ENCODE measurements at regions not wholly inside any gene's neighbourhood (a gene's known extent, or its start where the extent isn't known, plus 50 kb on each side); places are given as distances from the start of the nearest gene placed in this dataset.
A peak's percentile ranks its signal among the peaks of the same experiment; 100 is the strongest.

DNA sequence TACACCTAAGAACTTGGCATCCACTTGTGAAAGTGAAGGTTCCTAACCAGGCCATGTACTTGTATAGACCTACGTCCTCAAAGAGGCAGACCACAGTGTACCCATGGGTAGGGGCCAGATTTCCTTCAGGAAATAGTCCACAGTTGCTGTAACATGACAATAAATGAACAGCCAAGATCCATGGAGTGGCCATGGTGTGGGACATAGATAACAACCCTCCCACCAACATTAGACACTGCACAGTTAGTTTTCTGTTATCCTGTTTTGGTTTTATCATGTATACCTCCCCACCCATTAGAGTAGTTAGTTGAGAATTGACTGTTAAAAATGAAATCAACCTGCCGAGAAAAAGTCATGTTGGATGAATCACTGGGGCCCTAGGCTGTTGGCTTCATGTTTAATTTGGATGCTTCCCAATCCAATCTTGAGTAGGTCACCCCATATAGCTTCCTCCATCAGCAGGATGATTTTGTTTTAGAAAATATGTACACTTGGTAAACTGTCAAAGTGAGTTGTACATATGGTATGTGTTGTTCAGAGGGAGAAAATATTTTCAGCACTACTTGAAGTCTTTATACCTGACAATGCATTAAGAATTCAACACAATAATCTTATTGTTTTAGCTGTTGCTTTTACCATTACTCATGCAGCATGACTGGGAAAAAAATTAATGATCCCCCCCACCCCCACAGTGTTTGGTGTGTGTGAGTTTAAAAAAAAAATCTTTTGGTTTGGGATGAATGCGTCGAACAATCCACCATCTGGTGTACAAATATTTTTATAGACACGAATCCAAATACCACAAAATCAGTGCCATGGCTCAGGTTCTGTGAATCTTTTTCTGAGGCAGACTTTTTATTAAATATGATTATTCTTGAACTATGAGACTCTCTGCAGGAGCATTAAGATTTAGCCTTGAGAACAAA lies 88.3 kb upstream of the ARHGAP29 start:
- DNase-seq (ENCODE audit: low read depth), result peak; percentile 83

DNA sequence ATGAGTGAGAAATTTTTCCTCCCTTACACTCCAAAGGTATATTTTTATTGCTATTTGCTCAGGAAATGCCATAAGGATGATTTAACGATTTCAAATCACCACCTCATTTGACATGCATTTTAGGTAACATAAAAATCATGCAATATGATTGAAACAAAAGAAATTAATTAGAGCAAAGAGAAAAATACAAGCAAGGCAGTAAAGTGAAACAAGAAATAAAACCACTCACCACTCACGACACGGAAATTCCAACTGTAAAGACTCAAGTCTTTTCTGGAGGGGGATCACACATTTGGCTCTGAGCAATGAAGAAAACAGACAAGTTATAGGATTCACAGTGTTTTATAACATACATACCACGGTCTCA lies 86.8 kb upstream of the ARHGAP29 start:
- no peak for DNase-seq (ENCODE audit: low read depth)

DNA sequence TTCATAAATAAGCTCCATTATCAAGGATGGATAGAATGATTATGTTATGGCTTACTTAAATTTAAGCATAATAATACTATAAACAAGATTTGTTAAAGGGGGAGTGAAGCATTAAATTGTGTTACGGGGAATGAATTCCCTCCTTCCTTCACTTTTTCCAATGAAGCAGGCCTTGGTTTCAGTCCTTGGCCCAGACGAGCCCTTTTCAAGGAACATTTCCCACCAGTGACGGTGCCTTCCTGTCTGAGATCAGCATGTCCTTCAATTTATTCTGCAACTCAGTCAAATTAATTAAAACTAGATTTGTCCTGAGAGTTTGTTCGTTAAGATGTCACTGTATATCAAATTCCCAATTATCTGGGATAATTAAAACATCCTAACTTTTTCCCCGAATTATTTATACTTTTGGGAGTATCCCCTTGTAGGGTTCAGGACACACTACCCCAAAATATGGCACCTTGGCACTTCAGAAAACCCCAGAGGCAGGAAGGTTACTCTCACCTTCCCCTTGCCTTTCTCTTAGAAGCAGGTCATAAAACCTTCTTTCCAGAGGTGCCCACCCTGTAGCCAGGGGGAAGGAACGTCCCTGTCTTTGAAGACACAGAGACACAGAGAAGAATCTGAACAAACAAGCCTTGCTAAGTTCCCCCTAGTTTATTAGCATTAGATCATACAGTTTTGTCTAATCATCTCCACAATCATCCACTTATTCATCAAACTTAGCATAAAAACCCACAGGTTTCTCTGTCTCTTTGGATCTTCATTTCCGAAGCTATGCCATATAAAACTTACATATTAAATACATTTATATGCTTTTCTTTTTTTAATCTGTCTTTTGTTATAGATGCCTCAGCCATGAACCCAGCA lies 86.2 kb upstream of the ARHGAP29 start:
- DNase-seq (ENCODE audit: low read depth), result no peak

DNA sequence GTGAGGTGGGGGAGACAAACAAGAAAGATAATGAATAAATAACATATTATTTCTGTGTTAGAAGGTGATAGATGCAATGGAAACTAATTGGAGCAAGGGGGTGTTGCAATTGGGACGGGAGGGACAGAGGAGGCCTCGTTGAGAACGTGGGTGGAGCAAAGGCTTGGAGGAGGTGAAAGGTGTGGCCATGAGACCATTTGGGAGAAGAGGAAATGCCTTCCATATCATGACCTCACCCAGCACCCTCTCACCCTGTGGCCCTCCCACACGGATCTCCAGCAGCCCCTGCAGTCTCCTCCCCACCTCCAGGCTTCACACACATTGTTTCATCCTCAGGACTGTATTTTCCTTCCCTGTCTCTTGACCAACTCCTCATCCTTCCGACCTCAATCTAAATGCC lies 85.3 kb upstream of the ARHGAP29 start:
- no peak for DNase-seq (ENCODE audit: low read depth)

DNA sequence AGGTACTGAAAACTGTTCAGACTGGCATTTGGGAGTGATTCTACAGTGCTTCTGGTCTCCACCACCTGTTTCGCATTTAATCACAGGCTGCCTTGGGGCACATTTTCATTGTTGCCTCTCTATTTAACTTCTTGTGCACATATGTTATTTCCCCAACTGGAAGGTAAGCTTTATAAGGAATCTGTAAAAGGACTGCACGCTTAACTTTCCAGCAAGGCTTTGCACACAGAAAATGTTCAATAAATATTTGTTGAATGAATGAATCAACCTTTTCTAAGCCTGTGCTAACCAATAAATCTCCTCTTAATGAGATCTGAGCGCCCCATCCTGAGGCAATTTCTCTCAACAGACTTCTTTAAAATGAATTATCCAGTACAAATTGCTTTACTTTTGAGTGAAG lies 84.3 kb upstream of the ARHGAP29 start:
- DNase-seq (ENCODE audit: low read depth), result peak; percentile 38

DNA sequence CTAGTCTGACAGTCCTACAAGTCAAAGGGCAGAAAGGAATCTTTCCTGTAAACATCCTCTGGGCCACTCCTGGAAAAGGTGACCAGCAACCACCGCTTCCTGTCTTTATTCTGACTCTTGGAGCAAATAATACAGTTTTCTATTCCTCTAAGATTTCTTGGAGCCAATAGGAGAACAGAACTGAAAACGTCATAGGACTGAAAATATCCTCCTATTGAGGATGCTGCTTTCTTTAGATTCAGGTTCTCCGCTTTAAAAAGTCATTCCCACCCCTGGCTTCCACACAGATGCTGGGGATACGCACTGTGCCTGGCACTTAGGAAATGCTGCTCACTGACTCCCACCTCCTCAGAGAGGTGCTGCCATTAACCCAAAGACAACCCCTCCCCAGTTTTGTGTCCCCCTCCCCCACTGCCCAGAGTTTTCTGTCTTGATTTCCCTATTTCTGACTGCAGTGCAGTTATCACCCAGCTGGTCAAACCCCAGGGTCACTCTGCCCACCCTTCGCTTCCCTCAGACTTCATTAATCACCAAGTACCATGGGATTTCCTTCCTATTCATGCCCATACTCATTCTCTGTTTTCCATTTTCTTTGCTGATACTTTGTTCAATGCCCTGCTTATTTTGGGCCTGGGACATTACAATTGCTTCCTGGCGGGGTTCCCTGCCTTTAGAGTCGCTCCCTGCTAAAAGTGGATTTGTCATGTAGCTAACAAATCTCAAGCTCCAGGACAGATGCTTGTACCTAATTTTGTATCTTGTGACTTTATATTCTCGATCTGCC lies 82.1 kb upstream of the ARHGAP29 start:
- DNase-seq (ENCODE audit: low read depth), result no peak

DNA sequence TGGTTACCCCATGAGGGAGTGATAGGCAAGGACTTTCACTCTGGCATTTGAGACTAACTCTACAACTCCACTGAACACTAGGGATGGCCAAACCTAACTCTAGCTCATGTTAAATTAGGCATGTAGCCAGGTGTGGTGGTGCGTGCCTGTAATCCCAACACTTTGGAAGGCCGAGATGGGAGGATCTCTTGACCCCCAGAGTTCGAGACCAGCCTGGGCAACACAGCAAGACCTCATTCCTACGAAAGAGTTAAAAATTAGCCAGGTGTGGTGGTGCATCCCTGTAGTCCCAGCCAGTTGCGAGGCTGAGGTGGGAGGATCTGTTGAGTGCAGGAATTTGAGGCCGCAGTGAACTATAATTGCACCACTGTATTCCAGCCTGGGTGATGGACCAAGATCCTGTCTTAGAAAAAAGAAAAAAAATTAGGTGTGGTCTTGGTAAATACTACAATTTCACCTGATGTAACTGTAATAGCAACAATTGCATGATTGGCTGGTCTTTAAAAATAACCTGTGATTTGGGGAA lies 81.2 kb upstream of the ARHGAP29 start:
- DNase-seq (ENCODE audit: low read depth), result no peak

DNA sequence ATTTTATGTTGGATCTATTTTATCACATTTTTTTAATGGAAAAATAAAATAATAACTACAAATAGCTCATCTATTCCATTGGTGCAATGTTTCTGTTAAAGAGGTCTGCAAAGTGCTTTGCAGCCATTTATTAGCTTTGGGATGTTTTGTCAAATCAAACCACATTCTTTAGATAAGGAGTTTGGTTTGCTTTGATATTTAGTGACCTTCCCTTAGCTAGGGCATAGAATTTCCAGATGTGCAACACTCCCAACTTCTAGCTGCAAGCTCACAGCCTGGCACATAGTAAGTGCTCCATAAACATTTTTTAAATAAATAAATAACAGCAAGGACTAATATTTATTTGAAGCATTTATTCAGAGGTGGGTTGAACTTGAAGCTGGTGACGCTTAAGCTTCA lies 80.4 kb upstream of the ARHGAP29 start:
- no peak for DNase-seq (ENCODE audit: low read depth)

DNA sequence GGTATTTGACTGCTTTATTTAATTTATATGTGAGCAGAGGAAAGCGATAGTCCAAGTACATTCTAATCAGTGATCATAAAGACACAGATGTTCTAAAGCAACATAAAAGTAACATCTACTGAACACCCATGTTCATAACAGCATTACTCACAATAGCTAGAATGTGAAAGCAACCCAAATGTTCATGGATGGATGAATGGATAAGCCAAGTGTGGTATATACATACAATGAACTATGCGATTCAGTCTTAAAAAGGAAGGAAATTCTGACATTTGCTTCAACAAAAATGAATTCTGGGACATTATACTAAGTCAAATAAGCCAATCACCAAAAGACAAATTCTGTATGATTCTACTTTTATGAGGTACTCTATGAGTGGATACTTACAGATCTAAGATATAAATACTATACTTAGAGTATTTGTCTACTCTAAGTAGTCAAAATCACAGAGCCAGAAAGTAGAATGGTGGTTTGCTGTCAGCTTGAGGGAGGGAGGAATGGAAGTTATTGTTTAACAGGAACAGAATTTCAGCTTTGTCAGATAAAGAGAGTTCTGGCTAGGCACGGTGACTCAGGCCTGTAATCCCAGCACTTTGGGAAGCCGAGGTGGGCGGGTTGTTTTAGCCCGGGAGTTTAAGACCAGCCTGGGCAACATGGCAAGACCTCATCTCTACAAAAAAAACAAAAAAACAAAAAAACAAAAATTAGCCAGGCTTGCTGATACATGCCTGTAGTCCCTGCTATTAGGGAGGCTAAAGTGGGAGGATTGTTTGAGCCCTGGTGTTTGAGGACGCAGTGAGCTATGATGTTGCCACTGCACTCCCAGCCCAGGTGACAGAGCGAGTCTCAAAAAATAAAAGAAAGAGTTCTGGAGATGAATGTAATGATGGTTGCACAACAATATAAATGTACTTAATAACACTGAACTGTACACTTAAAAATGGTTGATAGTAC lies 79.7 kb upstream of the ARHGAP29 start:
- no peak for DNase-seq (ENCODE audit: low read depth)

DNA sequence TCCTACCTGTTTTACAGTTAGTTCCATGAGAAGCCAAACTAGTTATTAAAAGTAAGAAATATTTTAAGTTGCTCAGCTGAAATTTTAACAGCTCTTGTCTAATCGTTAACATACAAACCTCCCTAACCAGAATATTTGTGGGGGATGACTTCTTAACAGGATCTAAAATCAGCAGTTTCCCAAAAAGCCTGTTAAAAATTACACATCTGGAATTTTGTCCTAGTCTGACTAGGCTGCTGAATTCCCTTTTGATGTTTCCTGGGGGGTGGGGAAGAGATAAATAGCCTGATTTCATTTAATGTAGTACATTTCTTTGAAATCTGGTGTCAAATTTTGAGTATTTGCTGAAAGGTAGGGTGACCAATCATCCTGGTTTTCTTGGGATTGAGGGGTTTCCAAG lies 78.8 kb upstream of the ARHGAP29 start:
- DNase-seq (ENCODE audit: low read depth), result no peak

DNA sequence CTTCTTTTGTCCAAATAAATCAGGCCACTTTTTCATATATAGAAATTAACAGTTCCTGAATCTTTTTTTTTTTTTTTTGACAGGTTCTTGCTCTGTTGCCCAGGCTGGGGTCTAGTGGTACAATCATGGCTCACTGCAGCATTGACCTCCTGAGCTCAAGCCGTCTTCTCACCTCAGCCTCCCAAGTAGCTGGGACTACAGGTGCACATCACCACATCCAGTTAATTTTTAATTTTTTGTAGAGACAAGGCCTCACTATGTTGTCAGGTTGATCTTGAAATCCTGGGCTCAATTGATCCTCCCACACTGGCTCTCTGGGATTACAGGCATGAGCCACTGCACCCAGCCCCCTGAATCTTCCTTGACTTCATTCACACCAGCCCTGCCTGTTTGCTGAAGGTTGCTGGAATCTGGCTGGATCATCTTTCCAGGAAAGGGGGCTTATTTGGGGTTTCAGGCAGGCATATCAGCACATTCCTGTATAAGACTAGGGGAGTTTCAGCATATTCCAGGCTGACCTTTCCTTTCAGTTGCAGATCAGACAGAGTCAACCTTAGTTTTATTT lies 78.2 kb upstream of the ARHGAP29 start:
- no peak for DNase-seq (ENCODE audit: low read depth)

DNA sequence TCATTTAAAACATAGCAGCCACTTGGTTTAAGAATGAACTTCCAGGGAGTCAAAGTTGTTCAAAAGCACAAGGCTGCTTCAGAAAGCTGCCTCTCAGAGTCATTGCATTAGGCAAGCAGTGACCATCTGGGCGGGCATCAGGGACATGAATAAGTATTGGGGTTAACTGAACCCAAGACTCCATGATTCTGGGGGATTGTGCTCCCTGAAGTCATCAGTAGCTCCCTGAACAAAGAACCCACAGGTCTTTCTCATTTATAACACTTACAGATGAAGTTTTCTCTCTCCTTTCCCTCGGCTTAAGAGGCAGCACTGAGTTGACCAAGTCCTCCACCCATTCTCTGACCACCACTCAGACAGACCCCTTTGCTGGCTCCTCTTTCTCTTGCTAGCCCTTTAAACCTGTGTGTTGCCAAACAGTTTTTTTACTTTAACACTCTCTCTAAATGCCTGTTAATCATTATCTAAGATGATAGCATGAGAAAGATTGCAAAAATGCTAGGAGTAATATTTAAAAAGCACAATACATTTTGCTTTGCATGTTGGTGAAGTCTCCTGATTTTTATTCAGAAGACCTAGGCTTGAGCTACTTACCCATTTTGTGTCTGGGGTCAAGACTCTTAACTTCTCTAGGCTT lies 77.0 kb upstream of the ARHGAP29 start:
- no peak for DNase-seq (ENCODE audit: low read depth)

DNA sequence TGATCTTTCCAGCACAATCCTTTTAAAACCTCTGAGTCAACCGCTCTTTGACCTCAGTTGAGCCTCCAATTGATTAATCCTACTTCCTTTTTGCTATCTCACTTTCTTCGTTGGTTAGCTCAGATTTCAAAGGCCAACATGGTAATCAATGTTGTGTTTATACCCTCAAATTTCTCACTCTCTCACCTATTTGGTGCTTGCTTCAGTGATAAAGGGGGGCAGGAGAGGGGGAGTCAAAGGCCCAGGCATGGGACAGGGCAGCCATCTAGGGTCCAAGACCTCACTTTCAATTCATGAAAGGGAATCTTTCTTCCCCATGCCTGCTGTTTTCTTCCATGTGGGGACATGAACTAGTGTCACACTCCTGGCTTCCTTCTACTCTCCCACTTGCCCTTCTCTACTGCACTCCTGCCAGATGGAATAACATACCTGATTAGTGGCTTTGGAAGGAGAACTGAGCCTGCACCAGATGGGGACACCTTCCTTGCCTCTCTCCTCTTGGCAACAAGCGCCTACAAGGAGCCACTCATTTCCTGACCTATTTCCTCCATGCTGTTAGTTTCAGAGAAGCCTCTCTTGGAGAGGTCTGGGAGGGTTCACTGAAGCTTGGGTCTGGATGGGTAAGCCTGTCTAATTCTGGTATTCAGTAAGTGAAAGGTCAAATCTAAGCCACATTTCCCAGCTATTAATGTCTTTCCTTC lies 73.3 kb upstream of the ARHGAP29 start:
- DNase-seq (ENCODE audit: low read depth), result no peak

DNA sequence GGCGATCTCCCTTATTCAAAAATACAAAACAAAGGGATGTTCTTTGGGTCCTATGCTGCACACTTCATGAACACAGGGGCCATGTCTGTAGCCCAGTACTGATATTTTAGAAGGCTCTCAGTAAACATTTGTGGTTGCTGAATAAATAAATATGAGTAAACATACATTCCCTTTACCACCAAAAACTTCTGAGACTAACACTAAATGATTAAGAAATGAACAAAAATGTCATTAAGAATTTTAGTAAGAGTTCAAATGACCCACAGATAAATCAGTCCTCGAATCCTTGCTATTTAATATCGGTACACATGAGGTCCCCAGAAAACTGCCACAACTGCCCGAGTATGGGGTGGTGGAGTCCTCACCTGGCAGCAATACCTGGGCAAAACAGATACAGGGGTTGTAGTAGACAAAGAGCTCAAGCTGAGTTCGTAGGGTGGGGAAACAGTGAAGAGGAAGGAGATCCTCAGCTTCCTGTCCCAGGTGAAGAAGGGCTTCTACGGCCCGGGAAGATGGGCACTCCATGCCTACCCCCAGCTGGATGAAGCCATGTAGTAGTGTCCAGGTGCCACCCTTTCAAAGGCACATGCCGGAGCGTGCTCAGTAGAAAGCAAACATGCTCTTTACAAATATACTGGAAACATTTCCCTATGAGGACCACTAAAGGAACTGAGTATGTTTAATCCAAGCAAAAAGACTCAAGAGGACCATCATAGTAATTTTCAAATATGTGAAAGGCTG lies 72.6 kb upstream of the ARHGAP29 start:
- DNase-seq (ENCODE audit: low read depth), result no peak

DNA sequence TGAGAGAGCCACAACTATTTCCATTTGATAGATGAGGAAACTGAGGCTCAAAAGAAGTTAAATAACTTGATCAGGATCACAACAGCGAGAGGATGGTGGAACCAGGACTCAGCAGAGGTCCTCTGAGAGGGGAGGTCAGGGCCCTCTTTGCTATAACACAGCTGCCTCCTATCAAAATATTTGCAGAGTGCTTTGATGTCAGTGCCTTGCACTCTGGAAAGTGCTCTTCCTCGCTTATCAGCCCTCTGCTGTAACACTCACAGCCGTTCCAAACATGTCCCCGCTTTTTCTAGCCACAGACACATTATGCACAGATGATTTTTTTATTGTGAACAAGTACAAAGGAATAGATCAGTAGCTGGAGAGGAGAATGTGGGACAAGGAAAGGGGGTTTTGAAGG lies 71.8 kb upstream of the ARHGAP29 start:
- DNase-seq (ENCODE audit: low read depth), result no peak

DNA sequence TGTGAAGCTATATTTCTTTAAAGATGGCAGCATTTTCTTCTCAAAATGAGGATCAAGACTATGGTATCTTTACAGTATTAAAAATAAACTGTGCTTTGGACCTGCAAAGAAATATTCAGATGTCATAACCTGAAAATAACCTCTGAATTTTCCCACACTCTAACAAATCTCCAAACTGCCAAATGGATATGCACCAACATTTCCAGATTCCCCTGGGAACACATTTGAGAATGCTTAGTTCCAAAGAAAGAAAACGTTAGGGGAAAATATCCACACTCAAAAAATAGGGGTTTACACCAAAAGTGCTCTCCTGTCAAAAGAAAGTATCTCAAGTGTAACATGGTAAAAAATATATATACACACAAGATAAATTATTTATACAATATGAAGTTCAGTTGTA lies 69.1 kb upstream of the ARHGAP29 start:
- peak; percentile 39 for DNase-seq (ENCODE audit: low read depth)

DNA sequence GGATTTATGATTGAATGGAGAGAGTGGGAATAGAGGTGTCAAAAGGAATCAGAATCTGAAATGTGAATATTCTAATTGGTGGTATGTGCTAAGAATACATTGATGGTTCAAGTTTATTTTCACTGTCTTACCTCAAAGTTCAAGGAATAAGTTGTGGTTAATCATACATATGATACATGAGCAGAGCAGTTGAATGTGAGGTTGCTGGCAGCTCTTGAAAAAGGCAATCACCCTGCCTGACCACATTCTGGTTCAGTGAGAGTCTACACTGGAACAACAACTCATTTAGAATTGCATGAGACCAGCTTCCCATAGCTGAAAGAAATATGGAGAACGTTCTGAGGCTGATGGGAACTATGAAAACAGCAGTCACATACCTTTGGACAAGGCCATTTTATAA lies 68.3 kb upstream of the ARHGAP29 start:
- peak; percentile 43 for DNase-seq (ENCODE audit: low read depth)

DNA sequence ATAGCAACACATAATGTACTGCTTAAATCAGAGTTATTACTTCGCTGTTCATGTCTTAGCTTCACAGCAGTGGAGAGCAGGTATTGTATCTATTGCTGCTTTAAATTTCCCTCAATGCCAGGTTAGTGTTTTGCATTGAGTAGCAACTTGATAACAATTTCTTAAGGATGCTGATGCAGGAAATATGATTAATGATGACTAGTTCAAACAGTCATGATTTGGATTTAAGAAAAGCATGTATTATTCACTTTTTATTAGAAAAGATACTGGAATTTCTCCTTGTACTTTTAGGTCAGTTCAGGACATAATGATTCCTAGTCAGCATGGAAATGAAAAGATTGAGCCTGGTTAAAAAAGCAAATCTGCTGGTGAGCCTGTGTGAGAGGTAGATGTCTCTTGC lies 67.2 kb upstream of the ARHGAP29 start:
- DNase-seq (ENCODE audit: low read depth), result no peak
